ENCODE measurements at regions not wholly inside any gene's neighbourhood (a gene's known extent, or its start where the extent isn't known, plus 50 kb on each side); places are given as distances from the start of the nearest gene placed in this dataset.

- TF ChIP-seq, protein P1, sequence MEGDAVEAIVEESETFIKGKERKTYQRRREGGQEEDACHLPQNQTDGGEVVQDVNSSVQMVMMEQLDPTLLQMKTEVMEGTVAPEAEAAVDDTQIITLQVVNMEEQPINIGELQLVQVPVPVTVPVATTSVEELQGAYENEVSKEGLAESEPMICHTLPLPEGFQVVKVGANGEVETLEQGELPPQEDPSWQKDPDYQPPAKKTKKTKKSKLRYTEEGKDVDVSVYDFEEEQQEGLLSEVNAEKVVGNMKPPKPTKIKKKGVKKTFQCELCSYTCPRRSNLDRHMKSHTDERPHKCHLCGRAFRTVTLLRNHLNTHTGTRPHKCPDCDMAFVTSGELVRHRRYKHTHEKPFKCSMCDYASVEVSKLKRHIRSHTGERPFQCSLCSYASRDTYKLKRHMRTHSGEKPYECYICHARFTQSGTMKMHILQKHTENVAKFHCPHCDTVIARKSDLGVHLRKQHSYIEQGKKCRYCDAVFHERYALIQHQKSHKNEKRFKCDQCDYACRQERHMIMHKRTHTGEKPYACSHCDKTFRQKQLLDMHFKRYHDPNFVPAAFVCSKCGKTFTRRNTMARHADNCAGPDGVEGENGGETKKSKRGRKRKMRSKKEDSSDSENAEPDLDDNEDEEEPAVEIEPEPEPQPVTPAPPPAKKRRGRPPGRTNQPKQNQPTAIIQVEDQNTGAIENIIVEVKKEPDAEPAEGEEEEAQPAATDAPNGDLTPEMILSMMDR (IDR thresholded peaks at IDR 0.05), result no peak
- 72 to 83% methylated on average over 5 of the region's 5 CpGs for WGBS, 2 donors
- intact Hi-C loops (cut with DNase I), result no loop called here
- Histone ChIP-seq H3K4me3 (no peak overlapping the region), H3K4me1 (no peaks in the 10 kb centered on the region), H3K27me3 (no peaks in the 10 kb centered on the region), H3K36me3 (no peaks in the 10 kb centered on the region), H3K9me3 (no peaks in the 10 kb centered on the region), H3K27ac (no peak overlapping the region)
- ATAC-seq (no peak), DNase-seq (no peak), FAIRE-seq (no peak)
Observed at GRCh38 chr9:7973123-7973522, 173.5 kb upstream of the DMAC1 start.

GRCh38 chr9:7970681-7971330 lies 171.2 kb upstream of the DMAC1 start:
- 63 to 71% methylated on average over 4 of the region's 4 CpGs for WGBS, 2 donors
- DNase-seq (no peak), FAIRE-seq (no peak), ATAC-seq (no peak)
- no peaks in the 10 kb centered on the region for H3K36me3 ChIP-seq
- H3K4me1 ChIP-seq, result no peaks in the 10 kb centered on the region
- intact Hi-C loops (cut with DNase I), result no loop called here
- H3K4me3 ChIP-seq, result no peak overlapping the region
- TF ChIP-seq, protein P1 (IDR thresholded peaks at IDR 0.05), result no peak
- no peaks in the 10 kb centered on the region for H3K9me3 ChIP-seq
- H3K27ac ChIP-seq, result no peak overlapping the region
- no peaks in the 10 kb centered on the region for H3K27me3 ChIP-seq

DNA sequence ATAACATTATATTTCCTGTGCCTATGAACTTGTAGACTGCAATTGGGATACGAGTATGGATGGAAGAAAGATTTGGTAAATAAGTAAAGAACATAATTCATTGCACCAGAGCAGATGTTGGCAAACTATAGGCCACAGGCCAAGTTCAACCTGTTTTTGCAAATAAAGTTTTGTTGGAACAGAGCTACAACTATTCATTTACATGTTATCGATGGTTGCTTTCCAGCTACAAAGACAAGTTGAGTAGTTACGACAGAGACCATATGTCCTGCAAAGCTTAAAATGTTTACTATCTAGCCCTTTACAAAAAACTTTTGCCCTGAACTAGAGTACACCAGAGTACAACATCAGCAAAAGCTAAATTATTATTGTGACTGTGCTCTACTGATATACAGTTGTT lies 169.1 kb upstream of the DMAC1 start:
- Histone ChIP-seq H3K9me3 (no peaks in the 10 kb centered on the region), H3K27ac (no peak overlapping the region), H3K4me3 (no peak overlapping the region), H3K27me3 (peaks cover 0 to 3% (median 0%) of the 10 kb centered on the region in 4 donors), H3K4me1 (no peaks in the 10 kb centered on the region), H3K36me3 (no peaks in the 10 kb centered on the region)
- FAIRE-seq (no peak), DNase-seq (no peak), ATAC-seq (no peak)
- intact Hi-C loops (cut with DNase I), result no loop called here
- TF ChIP-seq, protein P1 (IDR thresholded peaks at IDR 0.05), result no peak
- 78 to 82% methylated on average over 3 of the region's 3 CpGs for WGBS, 2 donors

DNA sequence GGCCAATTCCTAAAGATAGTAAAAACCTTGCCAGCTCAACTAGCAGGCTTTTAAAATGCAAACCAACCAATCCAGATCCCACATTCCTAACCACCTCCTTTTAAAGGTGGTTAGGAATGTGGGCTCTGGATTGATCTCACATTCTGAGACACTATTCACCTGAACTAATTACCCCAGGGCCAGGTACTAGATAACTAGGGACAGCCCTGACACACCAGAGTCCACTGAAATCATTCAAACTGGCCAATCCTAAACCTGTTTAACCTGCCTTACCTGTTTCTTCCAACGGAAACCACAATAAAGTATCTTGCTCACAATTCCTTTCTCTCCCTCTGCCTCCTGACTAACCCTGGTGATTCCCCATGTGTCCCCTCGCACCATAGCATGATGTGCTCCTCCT lies 168.3 kb upstream of the DMAC1 start:
- peak in 1 of 6 donors; percentile 9 for DNase-seq
- Histone ChIP-seq H3K4me1 (no peaks in the 10 kb centered on the region), H3K36me3 (no peaks in the 10 kb centered on the region), H3K27ac (no peak overlapping the region), H3K4me3 (no peak overlapping the region), H3K9me3 (no peaks in the 10 kb centered on the region), H3K27me3 (peaks cover 0 to 3% (median 0%) of the 10 kb centered on the region in 4 donors)
- intact Hi-C loops (cut with DNase I), result no loop called here
- TF ChIP-seq, protein P1 (IDR thresholded peaks at IDR 0.05), result no peak
- peak in 3 of 4 donors; percentile 35 to 77 (median 75) for ATAC-seq
- FAIRE-seq, result no peak
- WGBS, 2 donors, result 41% methylated on average over 2 of the region's 2 CpGs

DNA sequence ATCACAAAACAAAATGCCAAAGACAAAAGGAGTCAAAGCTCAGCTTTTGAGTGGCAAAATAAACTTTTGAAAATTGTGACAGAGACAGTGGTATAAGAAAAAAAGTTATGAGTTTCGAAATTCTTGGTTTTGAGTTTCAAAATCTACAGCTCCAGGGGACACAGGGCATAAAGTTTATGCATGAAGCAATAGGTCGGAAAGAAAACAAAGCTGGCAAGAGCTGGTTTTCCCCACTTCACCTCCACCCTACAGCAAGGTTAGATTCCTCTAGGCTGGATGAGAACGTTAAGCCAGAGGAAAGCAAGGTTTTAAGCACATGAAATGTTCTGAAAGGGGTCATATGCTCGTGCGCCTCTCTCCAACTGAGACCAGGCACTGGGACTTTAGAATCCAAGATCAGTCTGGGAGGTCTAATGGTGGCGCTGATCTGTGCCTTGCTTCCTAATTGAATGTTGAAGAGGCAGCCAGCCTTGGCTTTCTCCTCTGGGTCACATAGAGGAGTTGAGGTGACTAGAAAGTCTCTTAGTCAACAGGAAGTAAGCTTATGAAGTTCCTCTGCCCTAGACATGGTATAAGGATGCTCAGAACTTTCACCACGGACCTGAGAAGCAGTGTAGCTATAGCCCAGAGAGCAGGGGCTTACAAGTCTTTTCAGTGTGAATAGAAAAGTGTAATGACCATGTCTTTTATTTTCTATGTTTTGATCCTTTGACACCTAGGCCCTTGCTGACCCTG lies 167.7 kb upstream of the DMAC1 start:
- no peak overlapping the region for H3K27ac ChIP-seq
- peak in 1 of 4 donors; percentile 18 for ATAC-seq

More for the DNA sequence above, 167.7 kb upstream of the DMAC1 start:
- H3K4me1 ChIP-seq, result no peaks in the 10 kb centered on the region
- intact Hi-C loops (cut with DNase I), result no loop called here
- peaks cover 0 to 3% (median 0%) of the 10 kb centered on the region in 4 donors for H3K27me3 ChIP-seq
- DNase-seq, result no peak
- no peaks in the 10 kb centered on the region for H3K9me3 ChIP-seq
- H3K4me3 ChIP-seq, result no peak overlapping the region
- WGBS, 2 donors, result 67 to 74% methylated on average over 7 of the region's 7 CpGs
- H3K36me3 ChIP-seq, result no peaks in the 10 kb centered on the region
- TF ChIP-seq, protein P1 (IDR thresholded peaks at IDR 0.05), result no peak
- FAIRE-seq, result no peak

All from pancreas (tissue), 10 donors.